HG03139 (cell line): ENCODE measurements at regions not wholly inside any gene's neighbourhood (a gene's known extent, or its start where the extent isn't known, plus 50 kb on each side); places are given as distances from the start of the nearest gene placed in this dataset.

Source experiments
- ATAC-seq: cut with Tn5 transposase; IDR thresholded peaks from one replicate; pipeline ENCODE4 v1.9.1; 2021; ENCODE audit not compliant: unreplicated experiment

GRCh38 chr19:28217022-28217421 lies 995.9 kb downstream of the UQCRFS1 start:
- ATAC-seq: no peak

DNA sequence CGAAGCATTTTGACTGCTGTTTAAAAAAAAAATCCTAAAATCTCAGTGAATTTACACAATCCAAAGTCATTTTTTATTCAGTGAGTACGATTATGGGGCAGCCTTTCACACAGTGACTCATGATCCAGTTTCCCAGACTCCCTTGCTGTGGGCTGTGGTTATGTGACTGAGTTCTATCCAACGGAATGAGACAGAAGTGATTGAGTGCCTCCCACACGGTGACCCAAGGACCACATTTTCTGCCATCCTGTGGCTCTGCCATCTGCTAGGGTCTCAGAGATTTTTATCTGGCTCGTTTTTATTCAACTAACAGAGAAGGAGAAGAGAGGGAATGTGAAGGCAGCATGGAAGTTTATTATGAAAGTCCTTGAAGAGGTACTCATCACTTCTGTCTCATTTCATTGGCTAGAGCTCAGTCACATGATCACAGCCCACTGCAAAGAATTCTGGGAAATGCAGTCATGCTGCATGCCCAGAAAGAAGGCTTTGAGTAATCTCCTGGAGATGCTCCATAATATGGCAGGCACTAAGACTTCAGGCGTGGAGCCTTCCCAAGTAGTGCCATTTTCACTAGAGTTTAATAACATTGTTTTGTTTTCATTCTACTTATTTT lies 999.4 kb downstream of the UQCRFS1 start:
- no peak for ATAC-seq

DNA sequence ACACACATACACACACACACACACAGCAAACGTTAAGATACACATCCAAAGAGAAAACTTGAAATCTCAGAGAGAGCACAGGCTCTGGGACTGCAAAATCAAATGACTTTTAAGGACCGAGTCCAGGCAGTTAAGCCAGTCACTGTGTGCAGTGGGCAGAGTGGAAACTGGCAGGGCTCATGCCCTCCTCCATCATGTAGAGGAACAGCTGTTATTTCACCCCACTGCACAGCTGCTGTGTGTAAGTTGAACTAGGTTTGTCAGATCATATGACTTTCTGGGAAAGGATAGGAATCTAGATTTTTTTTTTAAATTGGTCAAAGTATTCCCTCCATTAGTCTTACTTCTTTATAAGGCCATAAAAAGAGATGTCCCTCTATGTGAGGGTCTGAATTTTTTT lies 1002.1 kb downstream of the UQCRFS1 start:
- no peak for ATAC-seq

- ATAC-seq: no peak
Observed at GRCh38 chr19:28208745-28209144, 1004.2 kb downstream of the UQCRFS1 start.

- ATAC-seq: no peak
Observed at GRCh38 chr19:28207244-28207643, 1005.7 kb downstream of the UQCRFS1 start.

DNA sequence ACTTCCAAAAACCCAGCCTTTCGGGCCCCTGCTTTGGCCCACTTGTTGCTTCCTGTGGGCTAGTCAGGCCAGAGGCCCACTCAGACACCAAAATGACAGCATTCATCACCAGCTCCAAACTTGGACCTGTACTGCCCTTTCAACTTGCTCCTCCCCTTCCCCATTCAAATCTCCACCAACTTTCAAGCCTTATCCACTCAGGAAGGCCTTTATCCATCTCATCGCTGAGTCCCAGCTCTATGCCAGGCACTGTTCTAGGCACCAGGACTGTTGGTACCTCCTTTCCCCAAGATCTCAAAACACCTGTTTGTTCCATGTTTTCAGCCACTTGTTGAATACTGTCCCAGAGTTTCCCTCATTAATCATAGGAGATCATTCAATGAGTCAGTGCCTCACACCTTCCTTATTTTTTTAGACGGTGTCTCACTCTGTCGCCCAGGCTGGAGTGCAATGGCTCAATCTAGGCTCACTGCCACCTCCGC lies 1011.4 kb downstream of the UQCRFS1 start:
- ATAC-seq: no peak

DNA sequence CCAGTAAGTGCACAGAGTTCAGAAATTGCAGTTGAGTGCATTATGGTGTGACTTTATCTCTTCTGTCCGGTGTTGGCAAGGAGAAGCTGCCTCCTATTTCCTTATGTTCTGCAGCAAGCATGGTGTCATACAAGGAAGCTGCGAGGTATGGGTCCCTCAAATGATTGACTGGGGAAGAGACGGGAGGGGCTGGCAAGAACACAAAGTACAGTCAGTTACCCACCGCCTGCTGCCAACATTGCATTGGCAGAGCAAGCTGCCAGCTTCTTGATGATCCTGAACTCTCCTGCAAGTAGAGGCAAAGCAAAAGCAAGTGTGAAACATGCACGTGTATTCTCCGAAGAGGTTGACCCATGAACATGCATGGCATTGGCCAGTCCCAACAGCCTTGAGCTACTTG lies 1013.6 kb downstream of the UQCRFS1 start:
- ATAC-seq: no peak

DNA sequence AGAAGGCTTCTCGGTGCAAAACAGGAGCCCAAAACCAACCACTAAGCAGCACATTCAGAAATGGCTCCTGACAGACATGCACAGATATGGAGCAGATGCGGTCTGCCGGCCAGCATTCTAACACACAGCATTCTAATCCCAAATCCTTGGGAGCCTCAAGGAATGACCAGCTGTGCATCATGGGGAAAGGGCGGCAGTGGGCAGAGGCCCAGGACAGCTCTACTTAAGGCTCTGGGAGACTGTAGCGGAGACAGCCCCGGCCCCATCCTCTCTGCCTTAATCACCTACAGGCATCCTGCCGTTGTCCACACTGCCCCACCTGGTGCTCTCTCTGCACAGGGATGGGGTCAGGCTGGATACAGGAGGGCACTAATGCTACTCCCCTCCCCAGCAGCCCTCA lies 1016.0 kb downstream of the UQCRFS1 start:
- ATAC-seq: no peak

GRCh38 chr19:28196101-28196500 lies 1016.9 kb downstream of the UQCRFS1 start:
- no peak for ATAC-seq

- no peak for ATAC-seq
Observed at GRCh38 chr19:28185646-28186045, 1027.3 kb downstream of the UQCRFS1 start.

DNA sequence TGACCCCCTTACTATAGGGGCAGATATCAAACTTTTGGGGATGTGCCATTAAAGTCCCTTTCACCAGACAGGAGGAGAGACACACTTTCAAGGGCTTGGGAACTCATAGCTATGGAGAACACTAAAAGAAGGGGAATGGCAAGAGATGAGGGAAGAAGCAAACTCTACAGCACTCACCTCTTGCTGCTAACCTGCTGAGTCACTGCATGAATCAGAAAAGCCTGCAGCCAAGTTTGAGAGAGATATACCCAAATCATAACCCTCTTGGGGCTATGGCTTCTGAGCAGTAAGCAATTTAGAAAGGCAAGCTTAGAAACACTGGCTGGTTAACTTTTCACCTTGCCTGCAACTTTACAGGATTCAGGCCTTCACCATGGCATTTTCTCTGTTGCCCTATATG lies 1028.0 kb downstream of the UQCRFS1 start:
- no peak for ATAC-seq

GRCh38 chr19:28176193-28176592 lies 1036.8 kb downstream of the UQCRFS1 start:
- ATAC-seq: no peak

DNA sequence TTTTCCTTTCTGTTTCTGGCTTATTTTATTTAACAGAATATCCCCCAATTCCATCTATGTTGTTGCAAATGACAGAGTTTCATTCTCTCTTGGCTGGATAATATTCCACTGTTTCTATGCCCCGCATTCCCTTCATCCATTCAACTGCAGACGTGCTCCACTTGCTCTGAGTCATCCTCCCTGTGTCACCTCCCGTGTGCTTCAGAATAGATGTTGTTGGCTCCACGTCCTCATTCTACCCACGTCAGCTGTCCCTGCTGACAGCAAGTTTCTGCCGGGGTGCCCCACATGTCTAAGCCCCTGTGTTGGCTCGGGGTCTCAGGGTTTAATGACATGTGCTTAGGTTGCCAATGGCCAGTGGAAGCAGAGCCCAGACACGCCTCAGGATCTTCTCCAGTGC lies 1041.0 kb downstream of the UQCRFS1 start:
- ATAC-seq: no peak

- ATAC-seq: no peak
Observed at GRCh38 chr19:28170066-28170465, 1042.9 kb downstream of the UQCRFS1 start.

DNA sequence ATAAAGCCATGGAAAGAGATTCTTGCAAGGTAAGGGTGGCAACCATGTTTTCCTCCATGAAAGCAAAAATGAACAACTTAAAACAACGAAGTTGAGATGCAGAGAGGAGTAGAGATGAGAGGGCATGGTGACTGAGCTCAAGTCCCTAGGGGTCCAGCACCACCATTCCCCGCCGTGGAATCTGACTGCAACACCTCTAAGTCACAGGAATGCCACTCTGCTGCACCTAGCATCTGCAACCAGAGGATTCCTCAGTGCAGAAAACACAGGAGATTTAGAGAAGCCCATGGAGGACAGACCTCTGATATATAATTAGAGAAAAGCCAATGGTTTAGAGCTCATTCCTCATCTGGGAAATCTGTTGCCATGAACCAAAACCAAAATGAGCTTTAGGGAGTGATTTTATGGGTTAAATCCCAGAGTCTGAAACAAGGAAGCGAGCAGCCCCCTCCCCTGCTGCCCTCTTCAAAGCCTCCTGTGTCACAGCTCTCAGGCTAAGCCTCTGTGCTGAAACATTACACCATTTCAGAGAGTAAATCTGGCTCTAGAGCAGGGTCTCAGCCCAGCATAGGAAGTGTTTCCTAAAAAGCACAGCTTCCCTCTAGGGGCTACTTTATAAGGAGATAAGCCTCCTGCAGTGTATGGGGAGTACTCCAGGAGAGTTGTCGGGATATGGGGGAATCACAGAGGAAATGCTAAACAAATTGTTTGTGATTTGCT lies 1043.6 kb downstream of the UQCRFS1 start:
- ATAC-seq: no peak

DNA sequence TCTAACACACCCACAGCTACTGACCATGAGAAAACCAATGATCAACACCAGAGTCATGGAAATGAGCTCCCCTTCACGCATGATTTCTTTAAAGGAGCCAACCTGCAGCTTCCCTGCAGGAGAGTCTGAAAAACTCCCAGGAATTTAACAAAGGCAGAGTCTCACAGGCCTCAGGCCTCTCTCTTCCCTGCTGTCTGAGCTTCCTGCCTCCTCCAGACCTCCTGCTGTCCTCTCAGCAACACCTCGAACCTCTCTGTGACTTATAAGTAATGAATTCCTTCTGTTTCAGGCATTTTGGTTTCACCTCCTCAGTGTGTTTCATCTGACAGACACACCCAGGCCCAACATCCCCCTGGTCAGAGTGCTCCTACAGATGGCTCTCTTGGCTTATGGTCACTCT lies 1044.4 kb downstream of the UQCRFS1 start:
- ATAC-seq: no peak

GRCh38 chr19:28166025-28166424 lies 1046.9 kb downstream of the UQCRFS1 start:
- no peak for ATAC-seq

DNA sequence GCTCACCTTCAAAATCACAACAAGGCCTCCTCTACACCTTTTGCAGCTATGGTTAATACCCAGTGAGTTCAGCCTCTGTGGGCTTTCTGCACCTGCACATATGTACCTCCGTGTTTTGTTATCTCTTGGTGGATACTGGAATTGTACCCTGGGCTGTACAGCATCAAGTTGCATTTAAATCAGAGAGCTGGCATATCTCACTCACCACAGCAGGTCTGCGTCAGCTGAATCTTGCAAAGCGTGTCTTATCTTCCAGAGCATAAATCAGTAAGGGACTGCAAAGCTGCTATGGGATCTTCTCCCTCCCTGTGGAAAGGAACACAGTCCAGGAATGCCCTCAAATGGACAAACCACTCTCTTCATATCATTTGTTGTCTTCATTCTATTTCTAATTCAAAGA lies 1048.7 kb downstream of the UQCRFS1 start:
- no peak for ATAC-seq

- no peak for ATAC-seq
Observed at GRCh38 chr19:28159065-28159464, 1053.9 kb downstream of the UQCRFS1 start.

DNA sequence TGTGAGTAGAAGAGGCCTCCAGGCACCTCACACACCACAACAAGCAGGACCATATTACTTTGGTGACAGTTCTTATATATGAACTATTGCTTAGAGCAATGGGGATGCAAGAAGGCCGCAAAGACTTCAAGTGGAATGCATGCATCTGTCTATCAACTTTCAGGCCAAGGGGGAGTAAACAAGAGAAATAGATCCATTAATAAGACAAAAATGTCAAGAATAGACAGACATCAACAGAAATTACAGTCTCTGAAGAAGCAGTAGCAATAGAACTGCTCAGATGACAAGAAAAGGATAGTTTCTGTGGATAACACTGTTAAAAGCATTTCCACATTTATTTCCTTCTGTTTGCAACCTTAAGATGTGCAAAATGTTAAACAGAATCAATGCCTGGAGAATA lies 1057.7 kb downstream of the UQCRFS1 start:
- no peak for ATAC-seq

DNA sequence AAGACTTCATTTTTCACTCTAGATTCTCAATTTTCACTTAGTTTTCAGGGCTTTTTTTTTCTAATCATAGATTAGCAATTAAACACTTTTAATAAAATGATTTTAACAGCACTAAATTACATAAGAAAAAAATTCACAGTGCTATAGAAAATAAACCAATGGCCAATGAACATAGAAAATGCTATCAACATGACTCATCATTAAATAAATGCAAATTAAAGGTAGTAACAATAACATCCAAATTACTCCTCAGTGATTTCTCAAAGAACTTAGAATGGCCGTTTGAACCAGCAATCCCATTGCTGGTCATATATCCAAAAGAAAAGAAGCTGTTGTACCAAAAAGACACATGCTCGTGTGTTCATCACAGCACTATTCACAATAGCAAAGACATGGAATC lies 1058.9 kb downstream of the UQCRFS1 start:
- ATAC-seq: no peak

DNA sequence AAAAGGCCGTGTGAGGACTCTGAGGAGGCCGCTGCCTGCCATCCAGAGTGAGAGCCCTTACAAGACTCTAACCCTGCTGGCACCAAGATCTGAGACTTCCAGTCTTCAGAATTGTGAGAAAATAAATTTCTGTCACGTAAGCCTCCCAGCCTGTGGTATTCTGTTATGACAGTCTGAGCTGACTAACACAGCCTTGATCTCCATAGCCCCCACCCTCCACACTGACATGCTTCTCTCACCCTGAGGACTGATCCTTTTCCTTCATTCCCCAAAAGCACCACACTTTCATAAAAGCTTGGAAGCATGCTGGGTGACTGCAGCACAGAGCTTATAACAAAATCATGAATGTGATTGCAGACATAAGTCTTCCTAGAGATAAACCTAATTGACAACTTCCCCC lies 1059.8 kb downstream of the UQCRFS1 start:
- no peak for ATAC-seq

DNA sequence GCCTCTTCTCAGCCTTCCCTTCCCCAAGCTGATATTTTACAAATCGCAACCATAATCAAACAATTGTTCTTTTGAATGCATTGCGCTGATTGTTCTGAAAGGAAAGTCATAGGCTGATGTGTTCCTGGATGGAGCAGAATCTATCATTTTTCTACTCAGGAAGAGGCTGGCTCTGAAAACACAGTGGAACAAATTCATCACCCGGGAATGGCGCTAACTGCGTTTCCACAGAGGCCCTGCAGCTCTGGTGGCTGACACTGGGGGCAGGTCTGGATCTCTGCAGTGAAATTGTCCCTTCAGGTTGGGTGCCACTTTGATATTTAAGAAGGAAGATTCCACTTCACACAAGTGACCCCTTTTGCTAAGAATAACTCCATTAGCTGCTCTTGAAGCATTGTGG lies 1060.8 kb downstream of the UQCRFS1 start:
- ATAC-seq: no peak
